Embryonic facial prominence (tissue), 1 donor: ENCODE measurements at regions not wholly inside any gene's neighbourhood (a gene's known extent, or its start where the extent isn't known, plus 50 kb on each side); places are given as distances from the start of the nearest gene placed in this dataset.
"Not testable (repeated sequence)": the region's sequence is repeated elsewhere in the genome, so short reads cannot be mapped to it uniquely, and the experiment has no call there.

Experiments
- DNase-seq: peaks from one replicate; pipeline ENCODE4 v3.0.0-alpha.2; 2016; ENCODE audit errors: extremely low spot score

- DNase-seq, result no peak
Measured at GRCh38 chr4:42205541-42205940, 53.1 kb upstream of the BEND4 start.

- no peak for DNase-seq
Measured at GRCh38 chr4:42216664-42217063, 64.2 kb upstream of the BEND4 start.

DNA sequence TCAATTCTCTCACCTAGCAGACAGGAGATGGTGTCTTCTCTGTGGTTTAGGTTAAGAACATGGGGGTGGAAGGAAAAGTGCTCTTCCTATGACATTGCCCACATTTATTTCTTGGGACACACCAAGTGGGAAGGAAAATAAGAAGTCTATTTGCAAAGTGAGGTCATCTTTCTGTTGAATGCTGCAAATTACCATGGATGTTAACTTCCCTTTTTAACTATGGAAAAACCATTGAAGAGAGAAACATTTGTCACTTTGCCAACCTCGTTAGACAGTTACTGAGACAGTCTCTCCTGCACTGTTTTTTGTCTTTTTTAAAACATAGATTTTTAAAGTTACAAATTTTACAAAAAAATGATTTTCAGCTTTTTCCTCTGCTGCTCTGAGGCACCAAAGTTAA, 72.8 kb upstream of the BEND4 start:
- no peak for DNase-seq

DNA sequence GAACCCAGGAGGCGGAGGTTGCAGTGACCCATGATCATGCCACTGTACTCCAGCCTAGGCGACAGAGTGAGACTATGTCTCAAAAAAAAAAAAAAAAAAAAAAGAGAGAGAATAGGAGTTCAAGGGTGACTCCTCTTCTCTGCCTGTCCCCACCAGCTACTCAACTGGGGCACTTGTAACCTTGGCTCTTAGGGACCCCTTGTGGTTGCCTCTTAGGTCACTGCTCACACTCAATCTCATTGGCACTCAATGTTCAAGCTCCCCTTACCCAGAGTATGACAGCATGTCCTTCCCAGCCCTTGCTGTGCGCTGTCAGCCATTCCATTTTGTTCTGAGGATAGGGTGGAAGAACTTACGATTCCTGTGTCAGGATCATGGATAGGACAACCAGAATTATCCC, 82.4 kb upstream of the BEND4 start:
- no peak for DNase-seq

- DNase-seq, result no peak
Measured at GRCh38 chr4:42235304-42236021, 83.0 kb upstream of the BEND4 start.

- no peak for DNase-seq
Measured at GRCh38 chr4:42237010-42237409, 84.6 kb upstream of the BEND4 start.

DNA sequence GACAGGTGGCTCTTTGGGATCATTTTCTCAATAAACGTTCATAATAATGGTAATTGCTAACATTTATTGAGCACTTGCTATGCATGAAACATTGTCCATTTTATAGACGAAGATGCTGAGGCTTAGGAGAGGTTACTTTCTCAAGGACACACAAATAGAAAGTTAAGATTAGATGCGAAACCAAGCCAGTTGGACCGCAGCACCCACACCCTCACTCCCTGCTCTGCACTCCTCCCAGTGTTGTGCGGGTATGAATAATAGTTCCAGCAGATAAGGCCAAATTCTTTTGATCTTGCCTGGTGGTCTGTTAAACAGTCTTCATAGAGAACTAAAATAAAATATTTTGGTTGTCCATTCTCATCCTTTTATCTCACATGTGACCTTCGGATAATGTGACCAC, 85.0 kb upstream of the BEND4 start:
- DNase-seq, result no peak

- no peak for DNase-seq
Measured at GRCh38 chr4:42248972-42249371, 96.5 kb upstream of the BEND4 start.

- no peak for DNase-seq
Measured at GRCh38 chr4:42252315-42252714, 99.9 kb upstream of the BEND4 start.

GRCh38 chr4:42257645-42258044, 105.2 kb upstream of the BEND4 start:
- DNase-seq, result not testable (repeated sequence)

DNA sequence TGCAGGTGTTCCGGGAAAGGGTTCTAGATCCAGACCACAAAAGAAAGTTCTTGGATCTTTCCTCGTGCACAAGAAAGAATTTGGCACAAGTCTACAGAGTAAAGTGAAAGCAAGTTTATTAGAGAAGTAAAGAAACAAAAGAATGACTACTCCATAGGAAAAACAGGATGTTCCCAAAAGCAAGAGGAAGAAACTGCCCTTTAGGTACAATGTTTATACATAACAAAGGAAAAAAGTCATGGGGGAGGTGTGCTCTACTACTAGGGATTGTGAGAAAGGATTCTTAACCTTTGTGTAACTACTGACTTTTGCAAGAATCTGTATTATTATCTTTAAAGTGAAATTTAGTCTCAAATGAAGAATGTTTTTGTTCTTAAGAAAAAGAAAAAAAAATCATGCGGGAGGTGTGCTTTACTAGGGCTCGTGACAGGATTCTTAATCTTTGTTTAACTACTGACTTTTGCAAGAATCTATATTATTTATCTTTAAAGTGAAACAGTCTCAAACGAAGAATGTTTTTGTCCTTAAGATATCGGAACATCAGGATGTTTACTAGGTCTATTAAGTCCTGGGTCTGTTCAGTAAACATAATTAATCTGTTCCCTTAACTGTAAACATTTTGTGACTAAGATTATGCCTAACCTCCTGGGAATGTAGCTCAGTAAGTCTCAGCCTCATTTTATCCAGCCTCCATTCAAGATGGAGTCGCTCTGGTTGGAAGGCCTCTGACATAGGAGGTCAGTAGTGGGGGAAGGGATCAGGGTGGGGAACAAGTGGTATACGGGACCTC, 110.4 kb upstream of the BEND4 start:
- DNase-seq, result no peak

DNA sequence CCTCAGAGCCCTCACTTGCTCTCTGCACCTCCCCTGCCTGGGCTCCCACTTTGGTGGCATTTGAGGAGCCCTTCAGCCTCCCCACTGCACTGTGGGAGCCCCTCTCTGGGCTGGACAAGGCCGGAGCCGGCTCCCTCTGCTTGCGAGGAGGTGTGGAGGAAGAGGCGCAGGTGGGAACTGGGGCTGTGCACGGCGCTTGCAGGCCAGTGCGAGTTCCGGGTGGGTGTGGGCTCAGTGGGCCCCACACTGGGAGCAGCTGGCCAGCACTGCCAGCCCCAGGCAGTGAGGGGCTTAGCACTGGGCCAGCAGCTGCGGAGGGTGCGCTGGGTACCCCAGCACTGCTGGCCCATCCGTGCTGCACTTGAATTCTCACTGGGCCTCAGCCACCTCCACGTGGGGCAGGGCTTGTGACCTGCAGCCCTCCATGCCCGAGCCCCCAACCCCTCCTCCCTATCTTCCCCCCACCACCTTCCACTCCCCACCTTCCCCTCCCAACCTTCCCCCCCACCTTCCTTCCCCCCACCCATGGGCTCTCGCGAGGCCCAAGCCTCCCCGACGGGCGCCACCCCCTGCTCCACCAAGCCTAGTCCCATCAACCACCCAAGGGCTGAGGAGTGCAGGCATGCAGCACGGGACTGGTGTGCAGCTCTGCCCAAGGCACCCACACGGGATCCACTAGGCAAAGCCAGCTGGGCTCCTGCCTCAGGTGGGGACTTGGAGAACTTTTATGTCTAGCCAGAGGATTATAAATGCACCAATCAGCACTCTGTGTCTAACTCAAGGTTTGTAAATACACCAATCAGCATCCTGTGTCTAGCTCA, 113.5 kb upstream of the BEND4 start:
- DNase-seq, result no peak

- DNase-seq, result no peak
Measured at GRCh38 chr4:42267724-42268123, 115.3 kb upstream of the BEND4 start.

- DNase-seq, result no peak
Measured at GRCh38 chr4:42268824-42269223, 116.4 kb upstream of the BEND4 start.

DNA sequence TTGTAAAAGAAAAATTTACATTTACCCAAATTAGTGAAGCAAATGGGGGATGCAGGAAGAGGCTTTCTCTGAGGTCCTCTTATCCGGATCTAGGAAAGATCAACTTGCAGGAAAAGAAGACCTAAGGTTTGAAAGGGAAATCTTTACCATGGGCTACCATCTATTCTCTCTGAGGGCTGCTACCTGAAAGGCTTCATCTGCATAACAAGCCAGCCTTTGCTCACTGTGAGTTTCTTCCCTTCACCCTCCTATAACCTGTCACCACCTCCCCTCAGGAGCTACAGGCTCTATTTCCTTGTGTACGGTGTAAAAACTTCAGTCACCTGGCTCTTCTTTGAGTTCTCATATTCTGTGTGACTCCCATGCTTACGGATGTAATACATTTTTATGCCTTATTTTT, 118.6 kb upstream of the BEND4 start:
- DNase-seq, result no peak

GRCh38 chr4:42277291-42277690, 120.0 kb upstream of the SHISA3 start:
- DNase-seq, result no peak

DNA sequence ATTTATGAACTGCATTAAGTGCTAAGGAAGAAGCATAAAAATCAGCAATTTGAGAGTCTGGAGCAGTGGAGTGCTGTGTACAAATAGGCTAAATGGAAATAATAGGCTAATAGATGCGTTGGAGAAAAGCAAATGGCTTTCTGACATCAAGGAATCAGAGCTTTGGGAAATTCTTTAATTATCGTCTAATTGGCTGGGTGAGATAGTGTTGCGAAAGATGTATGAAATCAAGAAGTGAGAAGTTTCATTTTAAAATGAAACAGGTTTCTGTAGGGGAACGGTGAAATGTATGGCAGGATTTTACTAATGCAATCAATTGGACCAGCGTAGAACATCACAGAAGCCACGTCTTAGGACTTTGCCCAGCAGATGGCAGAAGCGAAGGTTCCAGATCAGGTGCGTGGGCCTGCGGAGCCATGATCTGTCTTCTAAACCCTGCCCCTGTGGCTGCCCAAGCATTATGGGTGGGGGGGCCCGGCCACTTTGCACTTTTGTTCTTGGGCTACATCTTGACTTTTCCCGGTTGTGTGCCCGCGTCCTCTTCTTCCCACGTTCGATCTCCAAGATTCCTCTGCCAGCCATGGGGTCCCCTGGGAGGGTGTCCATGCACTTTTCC, 118.5 kb upstream of the SHISA3 start:
- DNase-seq, result no peak

DNA sequence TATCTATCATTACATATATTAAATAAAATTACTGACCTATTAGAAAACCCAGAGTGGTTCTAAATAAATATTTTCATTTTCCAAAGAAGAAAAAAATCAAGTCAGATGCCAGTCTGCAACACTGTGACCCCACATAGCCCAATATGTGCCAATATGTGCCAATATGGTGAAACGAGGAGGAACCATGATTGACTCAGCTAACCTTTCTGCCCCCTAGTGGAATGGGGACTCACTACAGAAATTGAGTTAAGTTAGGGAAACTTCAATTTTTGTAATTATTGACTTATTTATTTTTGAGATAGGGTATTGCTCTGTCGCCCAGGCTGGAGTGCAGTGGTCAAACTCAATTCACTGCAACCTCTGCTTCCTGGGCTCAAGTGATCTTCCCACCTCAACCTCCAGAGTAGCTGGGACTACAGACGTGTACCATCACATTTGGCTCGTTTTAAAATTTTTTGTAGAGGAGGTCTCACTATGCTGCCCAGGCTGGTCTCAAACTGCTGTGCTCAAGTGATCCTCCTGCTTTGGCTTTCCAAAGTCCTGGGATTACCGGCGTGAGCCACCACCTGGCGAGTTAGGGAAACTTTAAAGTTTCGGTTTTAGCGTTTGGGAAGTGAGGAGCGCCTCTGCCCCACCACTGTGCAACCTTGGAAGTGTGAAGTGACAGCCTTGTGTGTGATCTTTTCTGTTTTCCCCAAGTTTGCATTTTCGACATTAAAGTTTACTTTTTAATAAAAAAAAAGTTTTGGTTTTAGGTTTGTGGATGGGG, 116.8 kb upstream of the SHISA3 start:
- no peak for DNase-seq

GRCh38 chr4:42281324-42282020, 115.8 kb upstream of the SHISA3 start:
- no peak for DNase-seq

- DNase-seq, result peak; percentile 74
Measured at GRCh38 chr4:42282081-42282901, 115.0 kb upstream of the SHISA3 start.
